ENCODE measurements at regions not wholly inside any gene's neighbourhood (a gene's known extent, or its start where the extent isn't known, plus 50 kb on each side); places are given as distances from the start of the nearest gene placed in this dataset.

- Histone ChIP-seq H3K4me3 (ENCODE audit: low read length in 2 of 2) (no peak overlapping the region), H3K27ac (ENCODE audit: low read depth in 1 of 2, low read length in 2 of 2) (no peak overlapping the region), H3K9me3 (ENCODE audit: control insufficient read depth, low read length) (no peaks in the 10 kb centered on the region), H3K4me1 (ENCODE audit: control insufficient read depth in 1 of 2, insufficient read depth in 2 of 2, low read length in 2 of 2) (no peaks in the 10 kb centered on the region), H3K36me3 (ENCODE audit: control insufficient read depth in 1 of 2, insufficient read depth in 2 of 2, low read length in 1 of 2) (no peaks in the 10 kb centered on the region), H3K27me3 (ENCODE audit: control insufficient read depth in 1 of 2, insufficient read depth in 2 of 2, low read length in 1 of 2) (no peaks in the 10 kb centered on the region)
- no peak for DNase-seq
- no peak for ATAC-seq (ENCODE audit: low FRiP score)
- intact Hi-C loops (cut with DNase I): no loop called here
- WGBS, 2 donors: 6 to 8% methylated on average over 3 of the region's 3 CpGs
Measured at GRCh38 chr4:141371206-141371605, 150.5 kb downstream of the ZNF330 start.

- H3K27me3 ChIP-seq (ENCODE audit: control insufficient read depth in 1 of 2, insufficient read depth in 2 of 2, low read length in 1 of 2): no peaks in the 10 kb centered on the region
- 17% methylated on average over 2 of the region's 2 CpGs for WGBS, 2 donors
- no peaks in the 10 kb centered on the region for H3K36me3 ChIP-seq (ENCODE audit: control insufficient read depth in 1 of 2, insufficient read depth in 2 of 2, low read length in 1 of 2)
- no peaks in the 10 kb centered on the region for H3K9me3 ChIP-seq (ENCODE audit: control insufficient read depth, low read length)
- no peak overlapping the region for H3K27ac ChIP-seq (ENCODE audit: low read depth in 1 of 2, low read length in 2 of 2)
- H3K4me1 ChIP-seq (ENCODE audit: control insufficient read depth in 1 of 2, insufficient read depth in 2 of 2, low read length in 2 of 2): no peaks in the 10 kb centered on the region
- DNase-seq: no peak
- no peak overlapping the region for H3K4me3 ChIP-seq (ENCODE audit: low read length in 2 of 2)
- peak; percentile 29 for ATAC-seq (ENCODE audit: low FRiP score)
- intact Hi-C loops (cut with DNase I): no loop called here
Measured at GRCh38 chr4:141375855-141376254, 155.2 kb downstream of the ZNF330 start.

GRCh38 chr4:141376769-141377168 is 156.1 kb downstream of the ZNF330 start:
- H3K27me3 ChIP-seq (ENCODE audit: control insufficient read depth in 1 of 2, insufficient read depth in 2 of 2, low read length in 1 of 2): no peaks in the 10 kb centered on the region
- ATAC-seq (ENCODE audit: low FRiP score): no peak
- intact Hi-C loops (cut with DNase I): no loop called here
- 96 to 98% methylated on average over 2 of the region's 2 CpGs for WGBS, 2 donors
- H3K9me3 ChIP-seq (ENCODE audit: control insufficient read depth, low read length): no peaks in the 10 kb centered on the region
- H3K4me1 ChIP-seq (ENCODE audit: control insufficient read depth in 1 of 2, insufficient read depth in 2 of 2, low read length in 2 of 2): no peaks in the 10 kb centered on the region
- no peaks in the 10 kb centered on the region for H3K36me3 ChIP-seq (ENCODE audit: control insufficient read depth in 1 of 2, insufficient read depth in 2 of 2, low read length in 1 of 2)
- H3K4me3 ChIP-seq (ENCODE audit: low read length in 2 of 2): no peak overlapping the region
- H3K27ac ChIP-seq (ENCODE audit: low read depth in 1 of 2, low read length in 2 of 2): no peak overlapping the region
- no peak for DNase-seq

- DNase-seq (no peak), ATAC-seq (ENCODE audit: low FRiP score) (no peak)
- Histone ChIP-seq H3K27ac (ENCODE audit: low read depth in 1 of 2, low read length in 2 of 2) (no peak overlapping the region), H3K9me3 (ENCODE audit: control insufficient read depth, low read length) (no peaks in the 10 kb centered on the region), H3K4me3 (ENCODE audit: low read length in 2 of 2) (no peak overlapping the region), H3K4me1 (ENCODE audit: control insufficient read depth in 1 of 2, insufficient read depth in 2 of 2, low read length in 2 of 2) (no peaks in the 10 kb centered on the region), H3K36me3 (ENCODE audit: control insufficient read depth in 1 of 2, insufficient read depth in 2 of 2, low read length in 1 of 2) (no peaks in the 10 kb centered on the region), H3K27me3 (ENCODE audit: control insufficient read depth in 1 of 2, insufficient read depth in 2 of 2, low read length in 1 of 2) (no peaks in the 10 kb centered on the region)
- intact Hi-C loops (cut with DNase I): no loop called here
- 75 to 84% methylated on average over 2 of the region's 2 CpGs for WGBS, 2 donors
Measured at GRCh38 chr4:141387299-141387698, 166.6 kb downstream of the ZNF330 start.

GRCh38 chr4:141388481-141388880 is 167.8 kb downstream of the ZNF330 start:
- WGBS, 2 donors: 29 to 41% methylated on average over 3 of the region's 3 CpGs
- intact Hi-C loops (cut with DNase I): no loop called here
- H3K27me3 ChIP-seq (ENCODE audit: control insufficient read depth in 1 of 2, insufficient read depth in 2 of 2, low read length in 1 of 2): no peaks in the 10 kb centered on the region
- ATAC-seq (ENCODE audit: low FRiP score): no peak
- no peak overlapping the region for H3K4me3 ChIP-seq (ENCODE audit: low read length in 2 of 2)
- H3K36me3 ChIP-seq (ENCODE audit: control insufficient read depth in 1 of 2, insufficient read depth in 2 of 2, low read length in 1 of 2): no peaks in the 10 kb centered on the region
- DNase-seq: no peak
- no peaks in the 10 kb centered on the region for H3K9me3 ChIP-seq (ENCODE audit: control insufficient read depth, low read length)
- no peak overlapping the region for H3K27ac ChIP-seq (ENCODE audit: low read depth in 1 of 2, low read length in 2 of 2)
- H3K4me1 ChIP-seq (ENCODE audit: control insufficient read depth in 1 of 2, insufficient read depth in 2 of 2, low read length in 2 of 2): no peaks in the 10 kb centered on the region

- Histone ChIP-seq H3K36me3 (ENCODE audit: control insufficient read depth in 1 of 2, insufficient read depth in 2 of 2, low read length in 1 of 2) (no peaks in the 10 kb centered on the region), H3K27ac (ENCODE audit: low read depth in 1 of 2, low read length in 2 of 2) (no peak overlapping the region), H3K4me3 (ENCODE audit: low read length in 2 of 2) (no peak overlapping the region), H3K27me3 (ENCODE audit: control insufficient read depth in 1 of 2, insufficient read depth in 2 of 2, low read length in 1 of 2) (no peaks in the 10 kb centered on the region), H3K4me1 (ENCODE audit: control insufficient read depth in 1 of 2, insufficient read depth in 2 of 2, low read length in 2 of 2) (no peaks in the 10 kb centered on the region), H3K9me3 (ENCODE audit: control insufficient read depth, low read length) (no peaks in the 10 kb centered on the region)
- ATAC-seq (ENCODE audit: low FRiP score): no peak
- no peak for DNase-seq
- WGBS, 2 donors: 89 to 96% methylated on average over 1 of the region's 1 CpG
- intact Hi-C loops (cut with DNase I): no loop called here
Measured at GRCh38 chr4:141389649-141390048, 169.0 kb downstream of the ZNF330 start.

GRCh38 chr4:141390571-141390970 is 169.9 kb downstream of the ZNF330 start:
- H3K27me3 ChIP-seq (ENCODE audit: control insufficient read depth in 1 of 2, insufficient read depth in 2 of 2, low read length in 1 of 2): no peaks in the 10 kb centered on the region
- no peaks in the 10 kb centered on the region for H3K9me3 ChIP-seq (ENCODE audit: control insufficient read depth, low read length)
- H3K36me3 ChIP-seq (ENCODE audit: control insufficient read depth in 1 of 2, insufficient read depth in 2 of 2, low read length in 1 of 2): no peaks in the 10 kb centered on the region
- DNase-seq: no peak
- no peak overlapping the region for H3K4me3 ChIP-seq (ENCODE audit: low read length in 2 of 2)
- WGBS, 2 donors: 78 to 83% methylated on average over 1 of the region's 1 CpG
- intact Hi-C loops (cut with DNase I): no loop called here
- H3K4me1 ChIP-seq (ENCODE audit: control insufficient read depth in 1 of 2, insufficient read depth in 2 of 2, low read length in 2 of 2): no peaks in the 10 kb centered on the region
- H3K27ac ChIP-seq (ENCODE audit: low read depth in 1 of 2, low read length in 2 of 2): no peak overlapping the region
- no peak for ATAC-seq (ENCODE audit: low FRiP score)

- Histone ChIP-seq H3K36me3 (ENCODE audit: control insufficient read depth in 1 of 2, insufficient read depth in 2 of 2, low read length in 1 of 2) (no peaks in the 10 kb centered on the region), H3K27ac (ENCODE audit: low read depth in 1 of 2, low read length in 2 of 2) (no peak overlapping the region), H3K9me3 (ENCODE audit: control insufficient read depth, low read length) (no peaks in the 10 kb centered on the region), H3K27me3 (ENCODE audit: control insufficient read depth in 1 of 2, insufficient read depth in 2 of 2, low read length in 1 of 2) (no peaks in the 10 kb centered on the region), H3K4me1 (ENCODE audit: control insufficient read depth in 1 of 2, insufficient read depth in 2 of 2, low read length in 2 of 2) (peaks cover 0 to 6% of the 10 kb centered on the region in 2 donors), H3K4me3 (ENCODE audit: low read length in 2 of 2) (no peak overlapping the region)
- DNase-seq: no peak
- intact Hi-C loops (cut with DNase I): no loop called here
- no peak for ATAC-seq (ENCODE audit: low FRiP score)
Measured at GRCh38 chr4:141391293-141391692, 170.6 kb downstream of the ZNF330 start.

GRCh38 chr4:141391771-141392170 is 171.1 kb downstream of the ZNF330 start:
- H3K4me1 ChIP-seq (ENCODE audit: control insufficient read depth in 1 of 2, insufficient read depth in 2 of 2, low read length in 2 of 2): peaks cover 0 to 7% of the 10 kb centered on the region in 2 donors
- no peaks in the 10 kb centered on the region for H3K27me3 ChIP-seq (ENCODE audit: control insufficient read depth in 1 of 2, insufficient read depth in 2 of 2, low read length in 1 of 2)
- ATAC-seq (ENCODE audit: low FRiP score) (no peak), DNase-seq (no peak)
- H3K27ac ChIP-seq (ENCODE audit: low read depth in 1 of 2, low read length in 2 of 2): no peak overlapping the region
- intact Hi-C loops (cut with DNase I): no loop called here
- no peaks in the 10 kb centered on the region for H3K36me3 ChIP-seq (ENCODE audit: control insufficient read depth in 1 of 2, insufficient read depth in 2 of 2, low read length in 1 of 2)
- WGBS, 2 donors: 76% methylated on average over 3 of the region's 3 CpGs
- H3K4me3 ChIP-seq (ENCODE audit: low read length in 2 of 2): no peak overlapping the region
- no peaks in the 10 kb centered on the region for H3K9me3 ChIP-seq (ENCODE audit: control insufficient read depth, low read length)
